Panc1 (cell line): ENCODE measurements at regions not wholly inside any gene's neighbourhood (a gene's known extent, or its start where the extent isn't known, plus 50 kb on each side); places are given as distances from the start of the nearest gene placed in this dataset.

ENCODE experiments used
- ATAC-seq: fragments of 200-7000 bp; cut with Tn5 transposase; 2 replicates; pipeline ENCODE4 v1.9.1; 2020; ENCODE audit warnings: mild to moderate bottlenecking, moderate library complexity
- BruUV-seq: library from RNA; stranded (reverse); fragments of 400-500 nt; replicated peaks from 2 replicates; lab custom pipeline; 2021; lab: Mats Ljungman, UMichigan
- CTCF ChIA-PET: fragments of 300-600 bp; sonication (Branson Sonifier 250); formaldehyde crosslinking; loops from one replicate; lab custom pipeline; 2022; ENCODE audit warnings: antibody characterized with exemption; lab: Charles Lee
- POLR2A ChIA-PET: fragments of 300-600 bp; sonication (Branson Sonifier 250); formaldehyde crosslinking; loops from one replicate; lab custom pipeline; 2022; ENCODE audit warnings: antibody characterized with exemption; lab: Charles Lee
- DNase-seq: peaks from one replicate; pipeline ENCODE4 v3.0.0-alpha.2; 2010; ENCODE audit warnings: low read depth, low spot score
- H3K27ac ChIP-seq: 2 replicates; pipeline ENCODE4 v1.5.1; 2011; ENCODE audit warnings: mild to moderate bottlenecking, low read length, inconsistent platforms
- H3K27me3 ChIP-seq: fragments of 200-500 bp; sonication (Bioruptor generic); 2 replicates; pipeline ENCODE4 v1.6.0; 2014; ENCODE audit warnings: low read length, inconsistent platforms; ENCODE audit not compliant: control insufficient read depth, insufficient read depth
- H3K36me3 ChIP-seq: fragments of 200-500 bp; sonication (Bioruptor generic); 2 replicates; pipeline ENCODE4 v1.5.1; 2014; ENCODE audit warnings: inconsistent platforms, mild to moderate bottlenecking, low read length, moderate library complexity; ENCODE audit not compliant: control insufficient read depth, insufficient read depth
- H3K4me1 ChIP-seq: 2 replicates; pipeline ENCODE4 v1.5.1; 2011; ENCODE audit warnings: inconsistent platforms, mild to moderate bottlenecking, low read length, moderate library complexity; ENCODE audit not compliant: control insufficient read depth, insufficient read depth
- H3K4me3 ChIP-seq, 2 experiments: 2 replicates each; pipeline ENCODE4 v1.5.1; 2011 to 2012; ENCODE audit warnings: low read depth in 2 of 2, low read length in 2 of 2, mild to moderate bottlenecking in 2 of 2, inconsistent platforms in 1 of 2, moderate library complexity in 1 of 2
- H3K9me3 ChIP-seq: fragments of 200-500 bp; sonication (Bioruptor generic); 2 replicates; pipeline ENCODE4 v1.5.1; 2014; ENCODE audit warnings: low read depth, mild to moderate bottlenecking, inconsistent platforms, low read length, moderate library complexity; ENCODE audit not compliant: control insufficient read depth, insufficient read depth
- POLR2AphosphoS5 ChIP-seq: IDR thresholded peaks from 2 replicates; pipeline ENCODE4 v1.6.1; 2012; ENCODE audit warnings: mild to moderate bottlenecking, low read depth, low read length, moderate library complexity
- SIN3A ChIP-seq: IDR thresholded peaks from 2 replicates; pipeline ENCODE4 v1.6.1; 2012; ENCODE audit warnings: low read depth, mild to moderate bottlenecking, low read length, moderate library complexity, borderline replicate concordance; ENCODE audit not compliant: insufficient read depth
- TCF7L2 ChIP-seq: IDR thresholded peaks from 2 replicates; pipeline ENCODE4 v1.6.1; 2011; ENCODE audit warnings: mild to moderate bottlenecking, low read depth, low read length, inconsistent platforms
- in situ Hi-C: cut with HindIII; loops from 2 replicates; pipeline ENCODE4 v1.10.0; 2016; ENCODE audit warnings: low sequenced_read_pairs, low pct_unique_long_range_greater_than_20kb
- intact Hi-C: fragments of 100-400 bp; cut with micrococcal nuclease; formaldehyde crosslinking; loops from one replicate; pipeline ENCODE4 v1.10.0; 2022; ENCODE audit not compliant: unreplicated experiment
- TF ChIP-seq, protein P1 (sequence below): fragments of 450-650 bp; IDR thresholded peaks from 2 replicates; pipeline ENCODE4 v1.5.1; 2017; ENCODE audit warnings: mild to moderate bottlenecking
- TF ChIP-seq, protein P2 (sequence below), 2 experiments: IDR thresholded peaks; 2 replicates each; pipeline ENCODE4 v1.6.1; 2011 to 2012; ENCODE audit warnings: low read depth in 2 of 2, control low read depth in 1 of 2, low read length in 1 of 2, mild to moderate bottlenecking in 1 of 2, moderate library complexity in 1 of 2; ENCODE audit not compliant: insufficient read depth in 1 of 2

DNA sequence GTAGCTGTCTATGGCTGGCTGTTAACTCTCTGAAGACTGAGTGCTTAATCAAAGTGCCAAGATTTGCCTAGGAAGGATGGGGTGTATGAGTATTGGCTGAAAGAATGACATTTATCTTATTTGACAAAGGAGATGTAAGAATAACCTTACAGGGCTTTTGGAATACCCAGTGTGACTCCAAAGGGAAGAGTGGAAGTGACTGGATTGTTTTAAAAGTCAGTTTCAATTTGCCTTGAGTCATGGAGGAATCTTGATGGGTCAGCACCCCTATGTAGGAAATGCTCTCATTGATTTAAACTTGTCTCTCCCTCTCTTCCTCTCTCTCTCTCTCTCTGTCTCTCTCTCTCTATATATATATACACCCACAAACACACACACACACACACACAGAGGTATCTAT, 118.4 kb upstream of the CLDN10 start:
- Histone ChIP-seq H3K4me3 (no peak overlapping the region), H3K27me3 (no peaks in the 10 kb centered on the region), H3K9me3 (no peaks in the 10 kb centered on the region), H3K4me1 (no peaks in the 10 kb centered on the region), H3K36me3 (no peaks in the 10 kb centered on the region), H3K27ac (no peak overlapping the region)
- DNase-seq (no peak), ATAC-seq (no peak)
- intact Hi-C loops (no loop called here), in situ Hi-C loops (no loop called here)
- POLR2A ChIA-PET = no interaction called here
- no TSS peak for BruUV-seq
- CTCF ChIA-PET = no interaction called here
- no peak for TF ChIP-seq TCF7L2
- TF ChIP-seq POLR2AphosphoS5 = no peak
- no peak for TF ChIP-seq SIN3A
- TF ChIP-seq, protein P1, sequence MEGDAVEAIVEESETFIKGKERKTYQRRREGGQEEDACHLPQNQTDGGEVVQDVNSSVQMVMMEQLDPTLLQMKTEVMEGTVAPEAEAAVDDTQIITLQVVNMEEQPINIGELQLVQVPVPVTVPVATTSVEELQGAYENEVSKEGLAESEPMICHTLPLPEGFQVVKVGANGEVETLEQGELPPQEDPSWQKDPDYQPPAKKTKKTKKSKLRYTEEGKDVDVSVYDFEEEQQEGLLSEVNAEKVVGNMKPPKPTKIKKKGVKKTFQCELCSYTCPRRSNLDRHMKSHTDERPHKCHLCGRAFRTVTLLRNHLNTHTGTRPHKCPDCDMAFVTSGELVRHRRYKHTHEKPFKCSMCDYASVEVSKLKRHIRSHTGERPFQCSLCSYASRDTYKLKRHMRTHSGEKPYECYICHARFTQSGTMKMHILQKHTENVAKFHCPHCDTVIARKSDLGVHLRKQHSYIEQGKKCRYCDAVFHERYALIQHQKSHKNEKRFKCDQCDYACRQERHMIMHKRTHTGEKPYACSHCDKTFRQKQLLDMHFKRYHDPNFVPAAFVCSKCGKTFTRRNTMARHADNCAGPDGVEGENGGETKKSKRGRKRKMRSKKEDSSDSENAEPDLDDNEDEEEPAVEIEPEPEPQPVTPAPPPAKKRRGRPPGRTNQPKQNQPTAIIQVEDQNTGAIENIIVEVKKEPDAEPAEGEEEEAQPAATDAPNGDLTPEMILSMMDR = no peak
- TF ChIP-seq, protein P2, sequence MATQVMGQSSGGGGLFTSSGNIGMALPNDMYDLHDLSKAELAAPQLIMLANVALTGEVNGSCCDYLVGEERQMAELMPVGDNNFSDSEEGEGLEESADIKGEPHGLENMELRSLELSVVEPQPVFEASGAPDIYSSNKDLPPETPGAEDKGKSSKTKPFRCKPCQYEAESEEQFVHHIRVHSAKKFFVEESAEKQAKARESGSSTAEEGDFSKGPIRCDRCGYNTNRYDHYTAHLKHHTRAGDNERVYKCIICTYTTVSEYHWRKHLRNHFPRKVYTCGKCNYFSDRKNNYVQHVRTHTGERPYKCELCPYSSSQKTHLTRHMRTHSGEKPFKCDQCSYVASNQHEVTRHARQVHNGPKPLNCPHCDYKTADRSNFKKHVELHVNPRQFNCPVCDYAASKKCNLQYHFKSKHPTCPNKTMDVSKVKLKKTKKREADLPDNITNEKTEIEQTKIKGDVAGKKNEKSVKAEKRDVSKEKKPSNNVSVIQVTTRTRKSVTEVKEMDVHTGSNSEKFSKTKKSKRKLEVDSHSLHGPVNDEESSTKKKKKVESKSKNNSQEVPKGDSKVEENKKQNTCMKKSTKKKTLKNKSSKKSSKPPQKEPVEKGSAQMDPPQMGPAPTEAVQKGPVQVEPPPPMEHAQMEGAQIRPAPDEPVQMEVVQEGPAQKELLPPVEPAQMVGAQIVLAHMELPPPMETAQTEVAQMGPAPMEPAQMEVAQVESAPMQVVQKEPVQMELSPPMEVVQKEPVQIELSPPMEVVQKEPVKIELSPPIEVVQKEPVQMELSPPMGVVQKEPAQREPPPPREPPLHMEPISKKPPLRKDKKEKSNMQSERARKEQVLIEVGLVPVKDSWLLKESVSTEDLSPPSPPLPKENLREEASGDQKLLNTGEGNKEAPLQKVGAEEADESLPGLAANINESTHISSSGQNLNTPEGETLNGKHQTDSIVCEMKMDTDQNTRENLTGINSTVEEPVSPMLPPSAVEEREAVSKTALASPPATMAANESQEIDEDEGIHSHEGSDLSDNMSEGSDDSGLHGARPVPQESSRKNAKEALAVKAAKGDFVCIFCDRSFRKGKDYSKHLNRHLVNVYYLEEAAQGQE (IDR thresholded peaks at IDR 0.05; ENCODE audit: insufficient read depth in 1 of 2, low read depth in 2 of 2, low read length in 1 of 2) = no peak

DNA sequence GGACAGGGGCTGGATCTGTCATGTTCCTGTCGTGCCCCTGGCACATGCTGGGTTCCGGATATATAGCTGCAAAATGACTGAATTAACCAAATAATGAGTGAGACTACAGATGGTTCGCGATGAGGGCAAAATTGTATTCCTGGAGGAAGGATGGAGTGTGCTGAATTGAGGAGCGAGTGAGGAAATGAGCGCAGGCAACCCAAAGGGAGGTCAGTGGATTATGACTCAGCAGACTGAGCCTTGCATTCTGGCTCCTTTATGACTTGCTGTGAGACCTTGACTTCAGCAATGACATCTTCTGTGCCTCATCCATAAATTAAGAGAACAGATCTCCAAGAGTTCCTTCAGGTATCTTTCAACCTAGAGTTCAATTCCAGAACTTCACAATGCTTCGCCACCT, 115.0 kb upstream of the CLDN10 start:
- POLR2A ChIA-PET = no interaction called here
- Histone ChIP-seq H3K27ac (no peak overlapping the region), H3K4me3 (no peak overlapping the region), H3K4me1 (no peaks in the 10 kb centered on the region), H3K27me3 (no peaks in the 10 kb centered on the region), H3K36me3 (no peaks in the 10 kb centered on the region), H3K9me3 (no peaks in the 10 kb centered on the region)
- in situ Hi-C loops (no loop called here), intact Hi-C loops (no loop called here)
- TF ChIP-seq TCF7L2 = no peak
- TF ChIP-seq, protein P2 (IDR thresholded peaks at IDR 0.05; ENCODE audit: insufficient read depth in 1 of 2, low read depth in 2 of 2, low read length in 1 of 2) = no peak
- TF ChIP-seq SIN3A = no peak
- TF ChIP-seq POLR2AphosphoS5 = no peak
- TF ChIP-seq, protein P1 = no peak
- CTCF ChIA-PET = no interaction called here
- no TSS peak for BruUV-seq
- DNase-seq (no peak), ATAC-seq (no peak)
